Neural cell (in vitro differentiated cells): ENCODE measurements at regions not wholly inside any gene's neighbourhood (a gene's known extent, or its start where the extent isn't known, plus 50 kb on each side); places are given as distances from the start of the nearest gene placed in this dataset.

Experiments
- H2AFZ ChIP-seq: fragments of 200-600, 300-800 bp; sonication (generic), shearing (Covaris generic); 2 replicates; pipeline ENCODE4 v1.6.0; 2014; ENCODE audit warnings: low read depth, mild to moderate bottlenecking, antibody characterized with exemption, low read length, moderate library complexity
- H3F3A ChIP-seq: fragments of 200-600 bp; shearing (Covaris generic); 2 replicates; pipeline ENCODE4 v1.6.1; 2016; ENCODE audit warnings: mild to moderate bottlenecking, moderate library complexity, mixed read lengths, antibody characterized with exemption, low read length; ENCODE audit not compliant: insufficient read depth, poor library complexity, severe bottlenecking
- H3K27ac ChIP-seq: fragments of 200-600, 300-800 bp; sonication (generic), shearing (Covaris generic); 2 replicates; pipeline ENCODE4 v1.5.1; 2014; ENCODE audit warnings: mild to moderate bottlenecking, low read length, moderate library complexity
- H3K27me3 ChIP-seq: fragments of 300-800, 200-600 bp; sonication (generic), shearing (Covaris generic); 2 replicates; pipeline ENCODE4 v1.6.0; 2014; ENCODE audit warnings: mild to moderate bottlenecking, low read depth, low read length, moderate library complexity; ENCODE audit not compliant: insufficient read depth
- H3K36me3 ChIP-seq: fragments of 300-800, 200-600 bp; sonication (generic), shearing (Covaris generic); 2 replicates; pipeline ENCODE4 v1.5.1; 2014; ENCODE audit warnings: mild to moderate bottlenecking, antibody characterized with exemption, low read length, moderate library complexity; ENCODE audit not compliant: insufficient read depth
- H3K4me2 ChIP-seq: fragments of 300-800, 200-600 bp; sonication (generic), shearing (Covaris generic); 2 replicates; pipeline ENCODE4 v1.6.0; 2014; ENCODE audit warnings: mild to moderate bottlenecking, low read length
- H3K4me3 ChIP-seq: fragments of 300-800, 200-600 bp; sonication (generic), shearing (Covaris generic); 2 replicates; pipeline ENCODE4 v1.5.1; 2014; ENCODE audit warnings: mild to moderate bottlenecking, low read length, moderate library complexity
- H3K79me2 ChIP-seq: fragments of 200-600 bp; shearing (Covaris generic); replicated peaks from 2 replicates; pipeline ENCODE4 v1.6.0; 2014; ENCODE audit warnings: mild to moderate bottlenecking, low read length, moderate library complexity; ENCODE audit not compliant: insufficient read depth
- H3K9ac ChIP-seq: fragments of 300-800, 200-600 bp; sonication (generic), shearing (Covaris generic); 2 replicates; pipeline ENCODE4 v1.6.1; 2016; ENCODE audit warnings: mild to moderate bottlenecking, low read length, mixed read lengths
- H3K9me2 ChIP-seq: fragments of 200-600 bp; shearing (Covaris generic); 2 replicates; pipeline ENCODE4 v1.6.1; 2016; ENCODE audit warnings: mild to moderate bottlenecking, low read length, mixed read lengths; ENCODE audit not compliant: insufficient read depth
- H3K9me3 ChIP-seq: fragments of 200-600, 300-800 bp; sonication (generic), shearing (Covaris generic); 2 replicates; pipeline ENCODE4 v1.6.1; 2016; ENCODE audit warnings: mild to moderate bottlenecking, mixed run types, low read length, moderate library complexity, mixed read lengths
- H4K20me1 ChIP-seq: fragments of 200-600 bp; shearing (Covaris generic); 2 replicates; pipeline ENCODE4 v1.6.1; 2016; ENCODE audit warnings: mild to moderate bottlenecking, mixed run types; ENCODE audit not compliant: insufficient read depth
- EP300 ChIP-seq: fragments of 450-650 bp; conservative IDR thresholded peaks from 2 replicates; pipeline ENCODE4 v1.6.1; 2014; ENCODE audit warnings: antibody characterized with exemption, mild to moderate bottlenecking, moderate library complexity; ENCODE audit not compliant: poor library complexity, severe bottlenecking
- EZH2 ChIP-seq: fragments of 200-600, 300-800 bp; shearing (Covaris generic), sonication (generic); IDR thresholded peaks from 2 replicates; pipeline ENCODE4 v1.6.1; 2014; ENCODE audit warnings: antibody characterized with exemption, low read length, borderline replicate concordance, mild to moderate bottlenecking; ENCODE audit not compliant: insufficient read depth, poor library complexity, severe bottlenecking
- MXI1 ChIP-seq: fragments of 450-650 bp; conservative IDR thresholded peaks from 2 replicates; pipeline ENCODE4 v1.6.1; 2014; ENCODE audit warnings: antibody characterized with exemption, mild to moderate bottlenecking; ENCODE audit not compliant: poor library complexity, severe bottlenecking
- POLR2AphosphoS5 ChIP-seq: IDR thresholded peaks from 2 replicates; pipeline ENCODE4 v1.6.1; 2012
- RAD21 ChIP-seq: fragments of 450-650 bp; conservative IDR thresholded peaks from 2 replicates; pipeline ENCODE4 v1.6.1; 2014; ENCODE audit warnings: antibody characterized with exemption, mild to moderate bottlenecking, moderate library complexity
- SMC3 ChIP-seq: fragments of 450-650 bp; conservative IDR thresholded peaks from 2 replicates; pipeline ENCODE4 v1.6.1; 2014; ENCODE audit warnings: antibody characterized with exemption, mild to moderate bottlenecking, moderate library complexity; ENCODE audit not compliant: poor library complexity
- TAF1 ChIP-seq: IDR thresholded peaks from 2 replicates; pipeline ENCODE4 v1.6.1; 2012; ENCODE audit warnings: low read depth
- TF ChIP-seq, protein P1 (sequence below): fragments of 450-650 bp; IDR thresholded peaks from 2 replicates; pipeline ENCODE4 v1.5.1; 2014; ENCODE audit warnings: antibody characterized with exemption, mild to moderate bottlenecking, moderate library complexity; ENCODE audit not compliant: poor library complexity, severe bottlenecking
- TF ChIP-seq, protein P2 (sequence below): IDR thresholded peaks from 2 replicates; pipeline ENCODE4 v1.6.1; 2012; ENCODE audit warnings: borderline replicate concordance

DNA sequence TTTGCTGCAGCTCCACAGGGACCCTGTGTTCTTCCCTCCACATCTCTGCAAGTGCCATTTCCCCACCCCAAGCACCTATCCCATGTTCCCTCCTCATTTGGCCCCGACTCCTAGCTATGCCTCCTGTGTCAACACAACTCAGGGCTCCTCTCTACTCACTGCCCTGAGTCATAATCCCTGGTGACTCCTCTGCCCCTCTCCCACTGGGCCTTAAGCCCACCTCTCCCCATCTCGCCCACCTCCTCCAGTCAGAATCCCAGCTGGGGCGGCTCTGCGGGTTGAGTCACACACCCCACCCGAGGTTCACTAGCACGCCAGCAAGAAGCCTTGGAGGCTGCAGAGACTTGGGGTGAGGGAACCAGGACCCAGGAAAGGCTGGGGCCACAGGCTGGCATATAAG, 346.2 kb downstream of the FOXL1 start:
- Histone ChIP-seq H3K27me3 (no peaks in the 10 kb centered on the region), H2AFZ (no peak overlapping the region), H3K36me3 (no peaks in the 10 kb centered on the region), H3K4me2 (no peak overlapping the region), H3F3A (no peaks in the 10 kb centered on the region), H3K4me3 (no peak overlapping the region), H3K9me2 (no peaks in the 10 kb centered on the region), H3K27ac (no peak overlapping the region), H3K79me2 (no peaks in the 10 kb centered on the region), H3K9me3 (no peaks in the 10 kb centered on the region), H4K20me1 (no peaks in the 10 kb centered on the region), H3K9ac (no peak overlapping the region)
- TF ChIP-seq POLR2AphosphoS5 (no peak), RAD21 (no peak), EZH2 (no peak), MXI1 (no peak), EP300 (no peak), SMC3 (no peak), TAF1 (no peak)
- TF ChIP-seq, protein P1, sequence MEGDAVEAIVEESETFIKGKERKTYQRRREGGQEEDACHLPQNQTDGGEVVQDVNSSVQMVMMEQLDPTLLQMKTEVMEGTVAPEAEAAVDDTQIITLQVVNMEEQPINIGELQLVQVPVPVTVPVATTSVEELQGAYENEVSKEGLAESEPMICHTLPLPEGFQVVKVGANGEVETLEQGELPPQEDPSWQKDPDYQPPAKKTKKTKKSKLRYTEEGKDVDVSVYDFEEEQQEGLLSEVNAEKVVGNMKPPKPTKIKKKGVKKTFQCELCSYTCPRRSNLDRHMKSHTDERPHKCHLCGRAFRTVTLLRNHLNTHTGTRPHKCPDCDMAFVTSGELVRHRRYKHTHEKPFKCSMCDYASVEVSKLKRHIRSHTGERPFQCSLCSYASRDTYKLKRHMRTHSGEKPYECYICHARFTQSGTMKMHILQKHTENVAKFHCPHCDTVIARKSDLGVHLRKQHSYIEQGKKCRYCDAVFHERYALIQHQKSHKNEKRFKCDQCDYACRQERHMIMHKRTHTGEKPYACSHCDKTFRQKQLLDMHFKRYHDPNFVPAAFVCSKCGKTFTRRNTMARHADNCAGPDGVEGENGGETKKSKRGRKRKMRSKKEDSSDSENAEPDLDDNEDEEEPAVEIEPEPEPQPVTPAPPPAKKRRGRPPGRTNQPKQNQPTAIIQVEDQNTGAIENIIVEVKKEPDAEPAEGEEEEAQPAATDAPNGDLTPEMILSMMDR: no peak
- TF ChIP-seq, protein P2, sequence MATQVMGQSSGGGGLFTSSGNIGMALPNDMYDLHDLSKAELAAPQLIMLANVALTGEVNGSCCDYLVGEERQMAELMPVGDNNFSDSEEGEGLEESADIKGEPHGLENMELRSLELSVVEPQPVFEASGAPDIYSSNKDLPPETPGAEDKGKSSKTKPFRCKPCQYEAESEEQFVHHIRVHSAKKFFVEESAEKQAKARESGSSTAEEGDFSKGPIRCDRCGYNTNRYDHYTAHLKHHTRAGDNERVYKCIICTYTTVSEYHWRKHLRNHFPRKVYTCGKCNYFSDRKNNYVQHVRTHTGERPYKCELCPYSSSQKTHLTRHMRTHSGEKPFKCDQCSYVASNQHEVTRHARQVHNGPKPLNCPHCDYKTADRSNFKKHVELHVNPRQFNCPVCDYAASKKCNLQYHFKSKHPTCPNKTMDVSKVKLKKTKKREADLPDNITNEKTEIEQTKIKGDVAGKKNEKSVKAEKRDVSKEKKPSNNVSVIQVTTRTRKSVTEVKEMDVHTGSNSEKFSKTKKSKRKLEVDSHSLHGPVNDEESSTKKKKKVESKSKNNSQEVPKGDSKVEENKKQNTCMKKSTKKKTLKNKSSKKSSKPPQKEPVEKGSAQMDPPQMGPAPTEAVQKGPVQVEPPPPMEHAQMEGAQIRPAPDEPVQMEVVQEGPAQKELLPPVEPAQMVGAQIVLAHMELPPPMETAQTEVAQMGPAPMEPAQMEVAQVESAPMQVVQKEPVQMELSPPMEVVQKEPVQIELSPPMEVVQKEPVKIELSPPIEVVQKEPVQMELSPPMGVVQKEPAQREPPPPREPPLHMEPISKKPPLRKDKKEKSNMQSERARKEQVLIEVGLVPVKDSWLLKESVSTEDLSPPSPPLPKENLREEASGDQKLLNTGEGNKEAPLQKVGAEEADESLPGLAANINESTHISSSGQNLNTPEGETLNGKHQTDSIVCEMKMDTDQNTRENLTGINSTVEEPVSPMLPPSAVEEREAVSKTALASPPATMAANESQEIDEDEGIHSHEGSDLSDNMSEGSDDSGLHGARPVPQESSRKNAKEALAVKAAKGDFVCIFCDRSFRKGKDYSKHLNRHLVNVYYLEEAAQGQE: no peak

DNA sequence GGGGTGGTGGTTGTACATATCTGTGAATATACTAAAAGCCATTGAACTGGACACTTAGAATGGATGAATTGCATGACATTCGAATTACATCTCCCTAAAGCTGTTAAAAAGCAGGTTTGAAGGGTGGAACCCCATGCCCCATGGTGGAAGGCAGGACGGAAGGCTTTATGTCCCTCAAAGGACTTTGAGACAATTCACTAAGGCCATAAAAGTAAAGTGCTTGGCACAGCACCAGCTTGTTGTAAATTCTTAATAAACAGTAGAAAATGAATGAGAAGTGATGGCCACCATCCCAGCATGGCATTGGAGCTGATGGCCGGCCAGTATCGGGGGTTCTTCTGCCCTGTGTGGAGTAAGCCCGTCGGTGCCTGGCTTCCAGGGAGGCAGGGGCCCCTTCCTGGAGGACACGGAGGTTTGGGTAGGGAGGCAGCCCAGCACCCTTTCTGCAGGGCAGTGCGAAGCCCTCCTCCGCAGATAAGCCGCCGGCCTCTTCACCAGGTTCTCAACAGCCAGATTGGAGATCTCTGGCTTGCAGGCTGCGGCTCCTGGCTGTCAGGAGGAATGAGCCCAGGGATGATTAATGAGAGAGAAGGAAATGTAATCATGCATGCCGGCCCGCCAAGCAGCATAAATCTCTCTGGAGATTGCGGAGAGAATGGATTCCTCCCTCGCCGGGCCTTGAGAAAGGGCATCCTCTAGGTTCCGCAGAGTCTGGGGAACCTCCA, 346.9 kb downstream of the FOXL1 start:
- TF ChIP-seq POLR2AphosphoS5 (no peak), MXI1 (no peak), TAF1 (no peak), EZH2 (no peak), RAD21 (no peak), SMC3 (no peak), EP300 (no peak)
- TF ChIP-seq, protein P1: no peak
- TF ChIP-seq, protein P2: no peak
- Histone ChIP-seq H3K36me3 (no peaks in the 10 kb centered on the region), H3K4me3 (no peak overlapping the region)

More for the DNA sequence above, 346.9 kb downstream of the FOXL1 start:
- no peaks in the 10 kb centered on the region for H3K9me3 ChIP-seq
- H3K9me2 ChIP-seq: no peaks in the 10 kb centered on the region
- no peak overlapping the region for H2AFZ ChIP-seq
- H3K27me3 ChIP-seq: no peaks in the 10 kb centered on the region
- H3K9ac ChIP-seq: no peak overlapping the region
- no peak overlapping the region for H3K27ac ChIP-seq
- no peak overlapping the region for H3K4me2 ChIP-seq
- no peaks in the 10 kb centered on the region for H3K79me2 ChIP-seq
- H4K20me1 ChIP-seq: no peaks in the 10 kb centered on the region
- H3F3A ChIP-seq: no peaks in the 10 kb centered on the region
